H1 (cell line): ENCODE measurements at regions not wholly inside any gene's neighbourhood (a gene's known extent, or its start where the extent isn't known, plus 50 kb on each side); places are given as distances from the start of the nearest gene placed in this dataset.

Experiments used
- CTCF ChIA-PET: fragments of 300-600 bp; sonication (Branson Sonifier 250); formaldehyde crosslinking; loops from one replicate; lab custom pipeline; 2021; ENCODE audit not compliant: partially characterized antibody; lab: Charles Lee
- POLR2A ChIA-PET: fragments of 300-600 bp; sonication (Branson Sonifier 250); formaldehyde crosslinking; loops from one replicate; lab custom pipeline; 2021; ENCODE audit warnings: inconsistent platforms; ENCODE audit not compliant: partially characterized antibody; lab: Charles Lee
- DNase-seq, 2 experiments: peaks; one replicate each; pipeline versions ENCODE4 v3.0.0 to v3.0.0-alpha.2; 2010 to 2022; ENCODE audit warnings: low spot score in 2 of 2, low read depth in 1 of 2, mixed read lengths in 1 of 2
- FAIRE-seq: peaks from 2 replicates; lab custom pipeline; 2011; peaks lifted over from hg19 to GRCh38; lab: Jason Lieb, UNC
- H2AFZ ChIP-seq: 2 replicates; pipeline ENCODE4 v1.8.1; 2012; ENCODE audit warnings: low read length, inconsistent platforms
- H2AK5ac ChIP-seq: 2 replicates; pipeline ENCODE4 v1.6.1; 2013; ENCODE audit warnings: low read depth, low read length
- H2BK120ac ChIP-seq: replicated peaks from 2 replicates; pipeline ENCODE3; 2013; ENCODE audit warnings: low read depth, low read length, inconsistent platforms
- H2BK12ac ChIP-seq: 2 replicates; pipeline ENCODE4 v1.6.1; 2013; ENCODE audit warnings: low read depth, low read length
- H2BK15ac ChIP-seq: 2 replicates; pipeline ENCODE4 v1.6.1; 2013; ENCODE audit warnings: low read length
- H2BK20ac ChIP-seq: 2 replicates; pipeline ENCODE4 v1.6.1; 2013; ENCODE audit warnings: low read length
- H2BK5ac ChIP-seq: 2 replicates; pipeline ENCODE4 v1.6.1; 2013; ENCODE audit warnings: low read depth, low read length
- H3K14ac ChIP-seq: 2 replicates; pipeline ENCODE4 v1.6.1; 2013; ENCODE audit warnings: inconsistent platforms; ENCODE audit not compliant: insufficient read length
- H3K18ac ChIP-seq: 2 replicates; pipeline ENCODE4 v1.6.1; 2013; ENCODE audit warnings: low read length; ENCODE audit errors: extremely low read depth
- H3K23ac ChIP-seq: 2 replicates; pipeline ENCODE4 v1.6.1; 2013; ENCODE audit warnings: inconsistent platforms; ENCODE audit not compliant: insufficient read length
- H3K23me2 ChIP-seq: 2 replicates; pipeline ENCODE4 v1.6.1; 2013; ENCODE audit warnings: low read depth, low read length
- H3K27ac ChIP-seq: 2 replicates; pipeline ENCODE4 v1.6.1; 2011; ENCODE audit warnings: low read depth, low read length, inconsistent platforms
- H3K27me3 ChIP-seq, 4 experiments: replicated peaks in 1 of 4; 1 replicate in 1 of 4; 2 replicates in 3 of 4; pipeline versions ENCODE4 v1.6.1 to v1.8.1; 2011 to 2013; ENCODE audit warnings: low read length in 3 of 4, mild to moderate bottlenecking in 3 of 4, inconsistent platforms in 2 of 4, mixed read lengths in 2 of 4, moderate library complexity in 1 of 4; ENCODE audit not compliant: control insufficient read depth in 3 of 4, insufficient read depth in 3 of 4; ENCODE audit errors: extremely low read depth in 1 of 4
- H3K36me3 ChIP-seq, 4 experiments: 2 replicates each; pipeline versions ENCODE4 v1.6.1 to v1.8.1; 2011 to 2013; ENCODE audit warnings: mild to moderate bottlenecking in 4 of 4, low read length in 3 of 4, moderate library complexity in 2 of 4, control low read depth in 1 of 4, inconsistent platforms in 1 of 4; ENCODE audit not compliant: insufficient read depth in 4 of 4, control insufficient read depth in 2 of 4
- H3K4ac ChIP-seq: replicated peaks from 2 replicates; pipeline ENCODE3; 2013; ENCODE audit warnings: low read length, low read depth, mixed read lengths, inconsistent platforms; ENCODE audit not compliant: insufficient read length
- H3K4me1 ChIP-seq, 4 experiments: replicated peaks in 1 of 4; 1 replicate in 1 of 4; 2 replicates in 3 of 4; pipeline versions ENCODE4 v1.6.1 to v1.8.1; 2011 to 2013; ENCODE audit warnings: low read length in 3 of 4, inconsistent platforms in 2 of 4, mixed read lengths in 1 of 4; ENCODE audit not compliant: insufficient read depth in 4 of 4, control insufficient read depth in 3 of 4
- H3K4me2 ChIP-seq, 2 experiments: 2 replicates each; pipeline versions ENCODE4 v1.6.1 to v1.8.1; 2011 to 2013; ENCODE audit warnings: low read depth in 2 of 2, low read length in 2 of 2, control low read depth in 1 of 2, inconsistent platforms in 1 of 2, mild to moderate bottlenecking in 1 of 2; ENCODE audit not compliant: insufficient read depth in 1 of 2
- H3K4me3 ChIP-seq, 4 experiments: fragments of 200-600, 300-600 bp in 1 of 4; sonication (generic), shearing (Covaris generic), sonication (Bioruptor Twin) in 1 of 4; 2 replicates each; pipeline versions ENCODE4 v1.5.1 to v1.8.1; 2011 to 2016; ENCODE audit warnings: low read length in 4 of 4, low read depth in 3 of 4, control low read depth in 2 of 4, inconsistent platforms in 2 of 4, mild to moderate bottlenecking in 2 of 4, mixed read lengths in 1 of 4, moderate library complexity in 1 of 4; ENCODE audit not compliant: insufficient read depth in 2 of 4; ENCODE audit errors: extremely low read depth in 1 of 4
- H3K56ac ChIP-seq: replicated peaks from 2 replicates; pipeline ENCODE3; 2013; ENCODE audit warnings: low read depth, mild to moderate bottlenecking, mixed read lengths, low read length, inconsistent platforms; ENCODE audit not compliant: insufficient read length
- H3K79me1 ChIP-seq: 2 replicates; pipeline ENCODE4 v1.6.1; 2013; ENCODE audit warnings: low read depth, low read length, control low read depth
- H3K79me2 ChIP-seq, 2 experiments: 2 replicates each; pipeline versions ENCODE4 v1.6.1 to v1.8.1; 2012 to 2013; ENCODE audit warnings: low read length in 2 of 2, mild to moderate bottlenecking in 2 of 2, inconsistent platforms in 1 of 2; ENCODE audit not compliant: insufficient read depth in 2 of 2, control insufficient read depth in 1 of 2
- H3K9ac ChIP-seq, 4 experiments: replicated peaks in 1 of 4; 1 replicate in 1 of 4; 2 replicates in 3 of 4; pipeline versions ENCODE4 v1.6.1 to v1.8.1; 2011 to 2013; ENCODE audit warnings: low read depth in 3 of 4, low read length in 3 of 4, control low read depth in 2 of 4, mild to moderate bottlenecking in 2 of 4, moderate library complexity in 2 of 4, inconsistent platforms in 1 of 4; ENCODE audit errors: extremely low read depth in 1 of 4
- H3K9me3 ChIP-seq, 2 experiments: 2 replicates each; pipeline versions ENCODE4 v1.6.1 to v1.8.1; 2012 to 2013; ENCODE audit warnings: mild to moderate bottlenecking in 2 of 2, moderate library complexity in 2 of 2, control low read depth in 1 of 2, inconsistent platforms in 1 of 2, low read depth in 1 of 2, low read length in 1 of 2, mixed read lengths in 1 of 2; ENCODE audit not compliant: insufficient read depth in 2 of 2
- H4K20me1 ChIP-seq, 2 experiments: replicated peaks in 1 of 2; 2 replicates each; pipeline versions ENCODE3 to v1.8.1; 2011 to 2013; ENCODE audit warnings: inconsistent platforms in 2 of 2, low read length in 2 of 2, mild to moderate bottlenecking in 1 of 2; ENCODE audit not compliant: insufficient read depth in 2 of 2, control insufficient read depth in 1 of 2
- H4K5ac ChIP-seq: 2 replicates; pipeline ENCODE4 v1.6.1; 2013; ENCODE audit warnings: low read length, low read depth, mixed read lengths, inconsistent platforms; ENCODE audit not compliant: insufficient read length
- H4K8ac ChIP-seq: 2 replicates; pipeline ENCODE4 v1.8.0; 2013; ENCODE audit warnings: mild to moderate bottlenecking, moderate library complexity, low read length, inconsistent platforms; ENCODE audit not compliant: insufficient read depth; ENCODE audit errors: extremely low read depth
- H4K91ac ChIP-seq: replicated peaks from 2 replicates; pipeline ENCODE3; 2013; ENCODE audit warnings: low read length, mixed read lengths, inconsistent platforms; ENCODE audit not compliant: insufficient read length
- ASH2L ChIP-seq: fragments of 200-600, 300-600 bp; sonication (generic); IDR thresholded peaks from one replicate; pipeline ENCODE4 v1.7.1; 2017; ENCODE audit warnings: low read length
- CHD1 ChIP-seq: IDR thresholded peaks from 2 replicates; pipeline ENCODE4 v1.6.1; 2012; ENCODE audit warnings: low read depth, low read length, improper control_type of control experiment
- EGR1 ChIP-seq: IDR thresholded peaks from 2 replicates; pipeline ENCODE4 v1.6.1; 2011; ENCODE audit warnings: low read depth, low read length, borderline replicate concordance
- EZH2 ChIP-seq: fragments of 200-600 bp; sonication (generic); IDR thresholded peaks from 2 replicates; pipeline ENCODE4 v1.7.1; 2012; ENCODE audit warnings: low read depth, mild to moderate bottlenecking, moderate library complexity, low read length, inconsistent platforms; ENCODE audit not compliant: severe bottlenecking
- HDAC2 ChIP-seq, 2 experiments: fragments of 300-600 bp in 1 of 2; sonication (generic) in 1 of 2; IDR thresholded peaks; 2 replicates each; pipeline ENCODE4 v1.6.1; 2011 to 2012; ENCODE audit warnings: low read depth in 2 of 2, low read length in 2 of 2, mild to moderate bottlenecking in 2 of 2, moderate library complexity in 2 of 2, borderline replicate concordance in 1 of 2, inconsistent platforms in 1 of 2
- POLR2AphosphoS5 ChIP-seq: IDR thresholded peaks from 2 replicates; pipeline ENCODE4 v1.6.1; 2011; ENCODE audit warnings: low read depth, low read length
- SIN3A ChIP-seq, 2 experiments: IDR thresholded peaks in 1 of 2; conservative IDR thresholded peaks in 1 of 2; 2 replicates each; pipeline ENCODE4 v1.6.1; 2011 to 2012; ENCODE audit warnings: low read length in 2 of 2, improper control_type of control experiment in 1 of 2, low read depth in 1 of 2, mild to moderate bottlenecking in 1 of 2
- SRF ChIP-seq: IDR thresholded peaks from 2 replicates; pipeline ENCODE4 v1.6.1; 2011; ENCODE audit warnings: mild to moderate bottlenecking, low read depth, low read length, moderate library complexity
- WGBS, 2 experiments: shearing (Covaris generic) in 1 of 2; methylation state at CpG; one replicate each; pipeline versions ENCODE4 v1.1.6 to v1.1.7; 2013 to 2015; ENCODE audit warnings: low lambda C conversion rate in 2 of 2, mixed read lengths in 2 of 2, inconsistent platforms in 1 of 2, low coverage in 1 of 2, missing lambda C conversion rate in 1 of 2; ENCODE audit not compliant: insufficient replicate concordance in 2 of 2, insufficient coverage in 1 of 2, insufficient read length in 1 of 2; ENCODE audit errors: extremely low coverage in 1 of 2, missing lambda C conversion rate in 1 of 2; 5-methylcytosine and 5-hydroxymethylcytosine counted together

- CTCF ChIA-PET: no interaction called here
- no peak overlapping the region for H2AFZ ChIP-seq
Measured at GRCh38 chr6:21395121-21395520, 198.4 kb upstream of the SOX4 start.

More at GRCh38 chr6:21395121-21395520, 198.4 kb upstream of the SOX4 start:
- Histone ChIP-seq H4K5ac (no peak overlapping the region), H3K23ac (no peak overlapping the region), H3K36me3 (no peaks in the 10 kb centered on the region), H2BK15ac (no peak overlapping the region), H2BK12ac (no peak overlapping the region), H3K56ac (no peak overlapping the region), H3K23me2 (no peaks in the 10 kb centered on the region; the same call in 1 of the 2 replicates), H3K4me2 (no peak overlapping the region), H2BK120ac (no peak overlapping the region), H3K27ac (no peak overlapping the region), H3K9me3 (no peaks in the 10 kb centered on the region), H3K18ac (no peak overlapping the region), H3K4me3 (no peak overlapping the region), H3K14ac (no peak overlapping the region), H3K27me3 (no peaks in the 10 kb centered on the region), H2BK20ac (no peak overlapping the region), H4K91ac (no peak overlapping the region), H3K4ac (no peak overlapping the region), H2BK5ac (no peak overlapping the region), H3K9ac (no peak overlapping the region), H3K79me1 (no peaks in the 10 kb centered on the region), H4K8ac (no peak overlapping the region), H2AK5ac (no peak overlapping the region), H3K79me2 (no peaks in the 10 kb centered on the region), H4K20me1 (no peaks in the 10 kb centered on the region), H3K4me1 (peaks cover 0 to 4% (median 2%) of the 10 kb centered on the region in 4 experiments; a peak in 1 of 7 replicates)
- WGBS, 2 experiments: 59% methylated on average over 2 of the region's 2 CpGs; no CpG with 5 or more reads in 1 of the 2 experiments
- DNase-seq (no peak), FAIRE-seq (no peak)
- TF ChIP-seq ASH2L: no peak
- no peak for TF ChIP-seq SIN3A (conservative IDR thresholded peaks at IDR 0.05 in 1 of 2, IDR thresholded peaks at IDR 0.05 in 1 of 2; ENCODE audit: low read depth in 1 of 2, low read length in 2 of 2)
- TF ChIP-seq SRF: no peak
- TF ChIP-seq HDAC2 (IDR thresholded peaks at IDR 0.05; ENCODE audit: borderline replicate concordance in 1 of 2, low read depth in 2 of 2, low read length in 2 of 2): no peak
- no peak for TF ChIP-seq CHD1
- no peak for TF ChIP-seq POLR2AphosphoS5
- TF ChIP-seq EGR1: no peak
- no peak for TF ChIP-seq EZH2
- POLR2A ChIA-PET: no interaction called here
